BJ (cell line): ENCODE measurements at regions not wholly inside any gene's neighbourhood (a gene's known extent, or its start where the extent isn't known, plus 50 kb on each side); places are given as distances from the start of the nearest gene placed in this dataset.
"Not testable (repeated sequence)": the region's sequence is repeated elsewhere in the genome, so short reads cannot be mapped to it uniquely, and the experiment has no call there.

Experiments used
- CTCF ChIA-PET: fragments of 350-600 bp; formaldehyde crosslinking; extraction: SDS; loops from one replicate; lab custom pipeline; 2021; ENCODE audit warnings: antibody characterized with exemption, inconsistent platforms; lab: Yijun Ruan, JAX
- POLR2A ChIA-PET: fragments of 300-600 bp; sonication (Branson Sonifier 250); formaldehyde crosslinking; extraction: SDS; loops from one replicate; lab custom pipeline; 2021; ENCODE audit warnings: antibody characterized with exemption; lab: Charles Lee
- DNase-seq: peaks from one replicate; pipeline ENCODE4 v3.0.0-alpha.2; 2011; ENCODE audit warnings: low read depth
- H3K27me3 ChIP-seq: 2 replicates; pipeline ENCODE4 v1.6.0; 2011; ENCODE audit warnings: low read length; ENCODE audit not compliant: control insufficient read depth, insufficient read depth
- H3K36me3 ChIP-seq: 2 replicates; pipeline ENCODE4 v1.5.1; 2011; ENCODE audit warnings: low read length; ENCODE audit not compliant: control insufficient read depth, insufficient read depth
- H3K4me3 ChIP-seq: 2 replicates; pipeline ENCODE4 v1.5.1; 2011; ENCODE audit warnings: low read depth, mild to moderate bottlenecking, control low read depth, low read length
- TF ChIP-seq, protein P1 (sequence below): IDR thresholded peaks from 2 replicates; pipeline ENCODE4 v1.5.1; 2011; ENCODE audit warnings: low read depth, mild to moderate bottlenecking, control low read depth, inconsistent platforms, low read length, moderate library complexity; ENCODE audit not compliant: insufficient read depth

DNA sequence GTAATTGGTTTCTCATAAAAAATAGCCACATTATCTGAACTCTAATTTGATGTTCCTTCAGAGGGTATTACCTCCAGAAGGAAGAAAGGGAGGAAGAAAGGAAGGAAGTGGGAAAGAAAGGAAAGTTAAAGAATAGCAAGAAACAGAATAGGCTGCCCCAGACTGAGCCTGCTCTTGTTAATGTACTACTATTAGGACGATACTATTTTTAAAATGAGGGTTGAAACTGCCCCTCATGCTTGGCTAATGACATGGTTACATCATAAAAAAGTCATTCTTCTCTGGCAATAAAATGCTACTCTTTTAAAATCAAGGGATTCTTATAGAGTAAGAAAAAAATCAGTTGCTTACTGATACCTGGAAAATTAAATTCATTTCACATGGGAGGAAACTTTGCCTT is 253.0 kb downstream of the KTN1 start:
- POLR2A ChIA-PET, result no interaction called here
- no peaks in the 10 kb centered on the region for H3K27me3 ChIP-seq
- CTCF ChIA-PET, result no interaction called here

DNA sequence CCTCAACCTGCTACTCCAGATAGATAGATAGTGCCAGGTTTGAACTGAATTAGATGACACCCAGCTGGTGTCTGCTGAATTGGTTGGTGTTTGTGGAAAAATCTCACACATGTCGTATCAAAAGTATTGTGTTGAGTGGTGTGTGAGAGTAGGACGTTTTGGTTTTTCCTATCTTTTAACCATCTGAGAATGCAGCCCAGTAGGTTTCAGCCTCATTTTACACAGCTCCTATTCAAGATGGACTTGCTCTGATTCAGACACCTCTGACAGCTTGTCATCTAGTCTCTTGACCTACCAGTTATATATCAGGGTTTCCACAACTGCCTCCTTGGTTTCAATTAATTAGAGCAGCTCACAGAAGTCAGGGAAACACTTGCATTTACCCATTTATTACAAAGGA is 254.4 kb downstream of the KTN1 start:
- DNase-seq, result no peak
- Histone ChIP-seq H3K36me3 (no peaks in the 10 kb centered on the region), H3K4me3 (no peak overlapping the region), H3K27me3 (no peaks in the 10 kb centered on the region)
- TF ChIP-seq, protein P1, sequence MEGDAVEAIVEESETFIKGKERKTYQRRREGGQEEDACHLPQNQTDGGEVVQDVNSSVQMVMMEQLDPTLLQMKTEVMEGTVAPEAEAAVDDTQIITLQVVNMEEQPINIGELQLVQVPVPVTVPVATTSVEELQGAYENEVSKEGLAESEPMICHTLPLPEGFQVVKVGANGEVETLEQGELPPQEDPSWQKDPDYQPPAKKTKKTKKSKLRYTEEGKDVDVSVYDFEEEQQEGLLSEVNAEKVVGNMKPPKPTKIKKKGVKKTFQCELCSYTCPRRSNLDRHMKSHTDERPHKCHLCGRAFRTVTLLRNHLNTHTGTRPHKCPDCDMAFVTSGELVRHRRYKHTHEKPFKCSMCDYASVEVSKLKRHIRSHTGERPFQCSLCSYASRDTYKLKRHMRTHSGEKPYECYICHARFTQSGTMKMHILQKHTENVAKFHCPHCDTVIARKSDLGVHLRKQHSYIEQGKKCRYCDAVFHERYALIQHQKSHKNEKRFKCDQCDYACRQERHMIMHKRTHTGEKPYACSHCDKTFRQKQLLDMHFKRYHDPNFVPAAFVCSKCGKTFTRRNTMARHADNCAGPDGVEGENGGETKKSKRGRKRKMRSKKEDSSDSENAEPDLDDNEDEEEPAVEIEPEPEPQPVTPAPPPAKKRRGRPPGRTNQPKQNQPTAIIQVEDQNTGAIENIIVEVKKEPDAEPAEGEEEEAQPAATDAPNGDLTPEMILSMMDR, result no peak
- POLR2A ChIA-PET, result no interaction called here
- CTCF ChIA-PET, result interaction anchor here (1.2 to 1.4 kb wide), 2 partner anchors 10 to 506 kb away, joined by 4 to 7 read pairs; no protein-coding TSS in a partner anchor

More for the DNA sequence above, 253.0 kb downstream of the KTN1 start:
- Histone ChIP-seq H3K4me3 (no peak overlapping the region), H3K36me3 (no peaks in the 10 kb centered on the region)
- TF ChIP-seq, protein P1, result no peak
- DNase-seq, result no peak

DNA sequence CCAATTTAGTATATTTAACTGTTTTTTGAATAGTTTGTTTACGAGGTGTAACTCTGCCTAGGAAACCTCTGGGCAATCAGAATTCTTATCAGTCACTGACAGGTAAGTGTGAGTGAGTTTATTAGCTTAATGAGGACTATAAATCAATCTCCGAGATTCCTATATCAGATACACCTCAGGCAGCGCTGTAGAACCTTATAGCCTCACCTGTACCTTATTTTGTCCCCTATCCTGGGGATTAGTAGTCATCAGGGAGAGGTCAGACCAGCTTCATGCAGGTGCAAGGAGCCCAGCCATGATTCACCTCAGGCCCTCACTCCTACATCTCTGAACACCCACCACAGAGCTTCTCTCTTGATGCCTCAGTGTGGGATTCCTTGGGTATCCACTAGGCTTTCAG is 256.0 kb downstream of the KTN1 start:
- H3K4me3 ChIP-seq, result no peak overlapping the region
- POLR2A ChIA-PET, result no interaction called here
- no peak for DNase-seq
- no peaks in the 10 kb centered on the region for H3K36me3 ChIP-seq
- no peaks in the 10 kb centered on the region for H3K27me3 ChIP-seq
- CTCF ChIA-PET, result no interaction called here
- TF ChIP-seq, protein P1, result no peak

DNA sequence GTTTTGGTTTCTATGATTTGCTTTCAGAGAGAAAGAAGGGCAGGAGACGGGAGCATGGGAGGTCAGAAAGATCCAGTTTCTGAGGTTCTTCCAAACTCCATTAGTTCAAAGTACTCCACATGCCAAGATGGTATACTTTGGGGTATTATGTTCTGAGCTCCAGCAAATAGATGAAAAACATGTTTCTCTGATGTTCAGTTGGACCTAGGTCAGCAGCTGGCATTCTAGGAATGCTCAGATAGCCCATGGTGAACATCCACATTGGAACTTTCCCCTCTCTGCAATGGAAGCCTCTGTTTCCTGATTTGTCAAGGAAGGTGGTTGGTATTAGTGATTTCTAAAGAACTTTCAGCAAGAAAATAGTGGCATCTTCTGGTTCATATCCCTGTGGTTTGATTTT is 257.5 kb downstream of the KTN1 start:
- H3K36me3 ChIP-seq, result no peaks in the 10 kb centered on the region
- H3K4me3 ChIP-seq, result no peak overlapping the region
- no peaks in the 10 kb centered on the region for H3K27me3 ChIP-seq
- ChIA-PET CTCF (no interaction called here), POLR2A (no interaction called here)
- DNase-seq, result no peak
- TF ChIP-seq, protein P1, result no peak

DNA sequence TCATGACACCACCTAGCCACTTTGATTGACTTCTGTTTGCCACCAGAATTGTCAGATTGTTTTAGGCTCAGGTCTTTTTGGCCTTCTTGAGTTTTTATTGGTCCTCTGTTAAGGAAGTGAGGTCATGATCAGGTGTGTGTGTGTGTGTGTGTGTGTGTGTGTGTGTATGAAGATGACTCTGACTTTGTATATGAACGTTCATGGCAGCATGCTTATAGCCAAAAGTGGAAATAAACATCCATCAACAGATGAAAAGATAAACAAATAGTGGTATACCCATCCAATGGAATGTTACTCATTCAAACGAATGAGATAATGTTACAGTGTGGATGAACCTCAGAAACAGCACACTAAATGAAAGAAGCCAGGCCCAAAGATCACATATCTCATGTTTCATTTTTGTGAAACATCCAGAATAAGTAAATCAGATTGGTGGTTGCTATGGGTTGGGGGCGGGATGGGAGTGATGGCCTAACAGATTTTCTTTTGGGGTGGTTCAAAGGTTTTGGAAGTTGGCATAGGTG is 258.6 kb downstream of the KTN1 start:
- CTCF ChIA-PET, result no interaction called here
- TF ChIP-seq, protein P1, result no peak
- H3K36me3 ChIP-seq, result no peaks in the 10 kb centered on the region
- no peak overlapping the region for H3K4me3 ChIP-seq
- POLR2A ChIA-PET, result no interaction called here
- DNase-seq, result no peak
- no peaks in the 10 kb centered on the region for H3K27me3 ChIP-seq

DNA sequence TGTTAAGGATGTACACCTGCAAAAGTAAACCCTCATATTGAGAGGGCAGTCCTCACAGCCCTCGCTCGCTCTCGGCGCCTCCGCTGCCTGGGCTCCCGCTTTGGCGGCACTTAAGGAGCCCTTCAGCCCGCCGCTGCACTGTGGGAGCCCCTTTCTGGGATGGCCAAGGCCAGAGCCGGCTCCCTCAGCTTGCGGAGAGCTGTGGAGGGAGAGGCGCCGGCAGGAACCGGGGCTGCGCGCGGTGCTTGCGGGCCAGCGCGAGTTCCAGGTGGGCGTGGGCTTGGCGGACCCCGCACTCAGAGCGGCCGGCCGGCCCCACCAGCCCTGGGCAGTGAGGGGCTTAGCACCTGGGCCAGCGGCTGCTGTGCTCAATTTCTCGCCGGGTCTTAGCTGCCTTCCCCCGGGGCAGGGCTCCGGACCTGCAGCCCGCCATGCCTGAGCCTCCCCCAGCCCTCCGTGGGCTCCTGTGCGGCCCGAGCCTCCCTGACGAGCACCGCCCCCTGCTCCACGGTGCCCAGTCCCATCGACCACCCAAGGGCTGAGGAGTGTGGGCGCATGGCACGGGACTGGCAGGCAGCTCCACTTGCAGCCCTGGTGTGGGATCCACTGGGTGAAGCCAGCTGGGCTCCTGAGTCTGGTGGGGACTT is 259.4 kb downstream of the KTN1 start:
- CTCF ChIA-PET, result not testable (repeated sequence)

More for the DNA sequence above, 259.4 kb downstream of the KTN1 start:
- DNase-seq, H3K36me3 ChIP-seq, H3K4me3 ChIP-seq, POLR2A ChIA-PET, H3K27me3 ChIP-seq: not testable (repeated sequence)
